ENCODE measurements at regions not wholly inside any gene's neighbourhood (a gene's known extent, or its start where the extent isn't known, plus 50 kb on each side); places are given as distances from the start of the nearest gene placed in this dataset.

DNA sequence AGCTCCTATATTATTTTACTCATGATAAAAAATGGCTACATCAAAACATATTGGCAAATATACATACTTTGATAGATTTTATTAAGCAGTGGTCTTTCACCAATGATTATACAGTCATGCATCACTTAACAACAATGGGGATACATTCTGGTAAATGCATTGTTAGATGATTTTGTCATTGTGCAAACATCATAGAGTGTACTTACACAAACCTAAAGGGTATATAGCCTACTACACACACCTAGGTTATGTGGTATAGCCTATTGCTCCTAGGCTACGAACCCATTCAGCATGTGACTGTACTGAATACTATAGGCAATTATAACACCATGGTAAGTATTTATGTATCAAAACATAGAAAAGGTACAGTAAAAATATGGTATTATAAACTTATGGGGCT, 98.9 kb upstream of the IL6 start:
- no peak for DNase-seq (ENCODE audit: insufficient read length, low spot score)
- FAIRE-seq, result no peak

DNA sequence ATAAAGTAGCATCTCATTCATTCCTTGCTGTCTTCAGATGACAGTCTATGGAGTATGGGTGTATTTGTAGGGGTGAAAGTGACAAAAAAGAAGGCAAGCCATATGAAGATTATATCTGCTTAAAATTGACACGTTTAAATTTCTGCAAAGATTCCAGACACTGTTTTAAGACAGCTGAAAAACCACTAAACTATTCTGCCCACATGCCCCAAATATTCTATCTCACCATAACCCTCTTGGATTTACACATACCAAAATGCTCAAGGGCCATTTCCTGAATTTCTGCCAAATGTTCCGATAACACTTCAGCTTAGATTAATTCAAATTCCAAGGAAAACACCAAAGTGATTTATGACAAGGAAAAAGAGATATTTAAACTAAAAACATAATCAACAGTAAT, 99.9 kb upstream of the IL6 start:
- no peak for FAIRE-seq

DNA sequence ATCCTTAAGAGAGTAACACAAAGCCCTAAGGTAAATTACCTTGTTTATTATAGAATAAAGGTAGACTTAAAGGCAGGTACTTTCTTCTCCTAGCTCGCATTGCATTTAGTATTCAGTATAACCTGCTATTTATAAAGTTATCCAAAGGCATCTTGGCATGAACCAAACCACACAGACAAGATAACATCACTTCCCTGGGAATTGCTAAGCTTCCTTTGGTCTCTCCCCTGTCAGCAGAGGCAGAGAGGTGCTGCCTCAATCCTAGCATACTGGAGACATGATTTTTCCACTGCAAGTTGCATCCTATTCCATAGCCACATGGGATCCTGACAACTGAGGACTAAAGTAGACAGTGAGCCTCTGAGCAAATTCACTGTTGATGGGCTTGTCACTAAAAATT, 101.7 kb upstream of the IL6 start:
- DNase-seq (ENCODE audit: insufficient read length, low spot score) (no peak), FAIRE-seq (no peak)

More for the DNA sequence above, 99.9 kb upstream of the IL6 start:
- no peak for DNase-seq (ENCODE audit: insufficient read length, low spot score)

DNA sequence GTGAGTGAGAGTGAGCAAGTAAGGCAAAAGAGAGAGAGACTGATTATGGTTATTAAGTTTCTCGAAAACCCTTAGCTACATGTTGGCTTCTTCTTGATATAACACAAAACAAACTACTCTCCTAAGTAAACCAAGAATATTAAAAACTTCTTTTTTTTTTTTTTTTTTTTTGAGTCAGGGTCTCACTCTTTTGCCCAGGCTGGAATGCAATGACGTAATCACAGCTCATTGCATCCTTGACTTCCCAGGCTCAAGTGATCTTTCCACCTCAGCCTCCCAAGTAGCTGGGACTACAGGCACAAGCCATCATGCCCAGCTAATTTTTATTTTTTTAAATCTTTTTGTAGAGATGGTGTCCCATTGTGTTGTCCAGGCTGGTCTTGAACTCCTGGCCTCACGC, 102.2 kb upstream of the IL6 start:
- FAIRE-seq, result no peak

DNA sequence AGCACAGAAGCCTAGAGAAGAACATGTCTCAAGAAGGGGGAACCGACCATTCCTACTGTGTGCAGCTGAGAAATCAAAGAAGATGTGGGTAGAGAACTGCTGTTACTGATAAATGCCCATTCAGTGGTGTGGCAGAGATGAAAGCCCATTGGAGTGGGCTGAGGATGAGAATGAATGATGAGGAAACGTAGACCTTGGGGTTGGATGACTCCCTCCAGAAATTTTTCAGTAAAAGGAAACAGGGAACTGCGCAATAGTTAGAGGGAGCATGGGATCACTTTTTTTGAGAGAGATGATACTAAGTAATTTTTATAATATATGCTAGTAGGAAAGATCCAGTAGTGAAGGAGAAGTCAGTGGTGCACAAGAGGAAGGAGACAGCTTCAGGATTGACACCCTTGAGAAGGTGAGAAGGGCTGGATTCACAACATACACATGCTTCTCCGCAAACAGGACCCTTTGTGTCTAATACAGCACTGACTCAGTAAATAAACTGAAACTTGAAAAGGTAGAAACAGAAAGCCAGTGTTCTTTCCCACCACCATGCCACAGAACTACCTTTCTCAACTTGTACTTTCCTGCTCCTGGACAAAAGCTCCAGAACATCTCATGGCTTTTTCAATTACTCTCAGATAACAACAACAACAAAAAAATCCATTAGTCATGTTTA, 104.7 kb upstream of the IL6 start:
- FAIRE-seq (peak; percentile 11), DNase-seq (ENCODE audit: insufficient read length, low spot score) (no peak)

More for the DNA sequence above, 102.2 kb upstream of the IL6 start:
- DNase-seq (ENCODE audit: insufficient read length, low spot score), result no peak

DNA sequence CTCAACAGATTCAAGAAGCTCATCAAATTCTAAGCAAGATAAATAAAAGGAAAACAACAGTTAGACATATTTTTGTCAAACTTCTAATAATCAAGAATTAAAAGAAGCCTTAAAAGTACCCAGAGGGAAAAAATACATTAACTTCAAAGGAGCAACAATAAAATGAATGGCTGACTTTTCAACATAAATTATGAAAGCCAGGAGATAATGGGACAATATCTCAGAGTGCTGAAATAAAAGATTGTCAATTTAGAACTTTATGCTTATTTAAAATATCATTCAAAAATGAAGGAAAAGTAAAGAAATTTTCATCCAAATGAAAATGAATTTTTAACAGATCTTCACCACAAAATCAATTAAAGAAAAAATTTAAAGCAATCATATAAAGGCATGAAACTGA, 108.5 kb upstream of the IL6 start:
- DNase-seq (ENCODE audit: insufficient read length, low spot score) (no peak), FAIRE-seq (no peak)

DNA sequence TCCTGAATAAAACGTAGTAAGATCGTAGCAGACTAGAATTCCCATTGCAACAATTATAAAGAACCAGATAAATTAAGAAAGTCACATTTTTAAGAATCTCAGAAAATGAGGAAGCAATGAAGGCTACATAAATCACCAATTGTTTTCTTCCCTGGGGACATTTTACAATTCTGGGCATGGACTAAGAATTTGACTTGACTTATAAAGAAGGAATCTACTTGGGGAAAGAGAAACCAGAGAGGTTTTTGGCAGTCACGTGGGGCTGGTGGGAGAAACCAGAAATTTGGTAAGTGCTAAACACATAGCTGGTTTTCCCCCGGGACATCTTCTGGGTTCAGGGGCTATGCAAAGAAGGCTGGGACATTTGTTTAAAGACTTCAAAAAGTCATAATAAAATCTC, 109.8 kb upstream of the IL6 start:
- FAIRE-seq (no peak), DNase-seq (ENCODE audit: insufficient read length, low spot score) (no peak)

DNA sequence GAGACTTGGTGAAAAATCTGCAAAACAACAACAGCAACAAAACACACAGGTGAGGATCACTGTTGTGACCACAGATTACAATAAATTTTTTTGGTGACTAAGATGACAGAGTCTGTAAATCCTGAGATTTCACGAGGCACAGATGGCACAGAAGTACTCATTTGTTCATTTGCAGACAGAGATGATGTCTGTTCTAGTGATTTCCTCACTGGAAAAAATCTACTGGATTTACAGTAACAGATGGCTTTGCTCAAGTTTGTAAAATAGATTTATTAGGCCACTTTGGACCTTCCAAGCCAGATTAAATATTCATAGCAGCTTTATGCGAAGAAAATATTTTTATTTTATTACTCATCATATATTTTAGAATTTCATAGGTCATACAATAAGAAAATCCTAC, 113.5 kb upstream of the IL6 start:
- DNase-seq (ENCODE audit: insufficient read length, low spot score) (no peak), FAIRE-seq (no peak)

DNA sequence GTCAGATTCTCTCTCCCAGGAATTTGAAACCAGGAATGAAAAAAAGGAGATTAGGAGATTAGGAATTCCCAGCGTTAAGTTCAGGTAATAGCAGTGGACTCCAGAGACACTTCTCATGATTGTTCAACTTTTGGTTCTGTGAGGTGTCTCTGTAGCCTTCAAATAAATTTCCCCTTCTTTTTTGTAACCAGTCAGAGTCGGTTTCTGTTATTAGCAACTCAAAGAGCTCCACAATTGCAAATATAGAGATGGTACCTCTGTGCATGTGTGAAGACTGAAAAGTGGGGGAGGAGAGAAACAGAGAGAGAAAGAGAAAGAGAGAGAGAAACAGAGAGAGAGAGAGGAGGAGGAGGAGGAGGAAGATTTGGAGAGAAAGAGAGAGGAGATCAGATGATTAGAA, 112.8 kb upstream of the STEAP1B start:
- FAIRE-seq (no peak), DNase-seq (ENCODE audit: insufficient read length, low spot score) (no peak)

DNA sequence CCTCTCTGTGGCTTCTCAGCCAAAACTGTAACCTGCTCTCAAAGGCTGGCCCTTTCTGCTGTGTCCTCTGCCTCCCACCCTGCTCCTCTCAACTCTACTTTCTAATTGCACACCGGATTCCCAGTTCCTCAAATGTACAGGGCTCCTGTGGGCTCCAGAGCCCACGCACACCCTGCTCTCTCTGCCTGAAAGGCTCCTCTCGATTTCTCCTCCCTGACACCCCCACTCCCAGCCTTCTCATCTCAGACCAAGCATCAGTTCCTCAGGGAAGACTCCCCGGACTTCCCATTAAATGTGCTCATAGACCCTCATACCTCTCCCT, 111.7 kb upstream of the STEAP1B start:
- FAIRE-seq, result no peak
- no peak for DNase-seq (ENCODE audit: insufficient read length, low spot score)

DNA sequence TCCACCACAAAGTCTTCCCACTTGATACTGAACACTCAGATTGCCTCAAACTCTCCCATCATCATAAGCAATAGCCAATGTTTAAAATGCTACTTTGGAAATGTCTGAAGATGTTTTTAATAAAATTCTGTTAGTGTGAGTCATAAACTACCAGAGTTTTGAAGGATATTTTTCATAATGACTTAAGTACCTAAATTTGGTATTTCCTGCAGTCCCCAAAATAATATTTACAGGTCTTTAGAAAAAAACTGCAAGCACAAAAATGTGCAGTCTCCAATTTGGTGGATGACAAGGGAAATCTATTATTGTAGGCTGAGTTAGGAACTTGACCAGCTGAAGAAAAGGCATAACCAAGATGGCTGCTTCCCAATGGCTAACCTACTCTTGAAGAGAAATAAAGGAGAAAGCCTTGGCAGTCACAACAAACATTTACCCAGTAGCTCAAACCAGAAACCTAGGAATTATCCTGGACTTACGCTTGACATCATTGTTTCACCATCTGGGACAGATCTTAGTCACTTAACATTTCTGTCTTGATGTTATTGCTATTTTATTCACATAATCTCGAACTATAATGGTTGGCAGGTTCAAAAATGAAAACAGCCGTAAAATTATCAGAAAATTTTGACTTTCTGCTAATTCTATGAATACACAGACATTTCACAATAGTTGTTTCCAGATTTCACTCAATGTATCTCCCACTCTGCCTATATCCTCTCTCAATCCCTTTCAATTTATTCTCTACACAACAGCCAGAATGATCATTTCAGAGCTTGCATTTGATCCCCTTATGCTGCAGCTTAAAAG, 111.2 kb upstream of the STEAP1B start:
- no peak for DNase-seq (ENCODE audit: insufficient read length, low spot score)

DNA sequence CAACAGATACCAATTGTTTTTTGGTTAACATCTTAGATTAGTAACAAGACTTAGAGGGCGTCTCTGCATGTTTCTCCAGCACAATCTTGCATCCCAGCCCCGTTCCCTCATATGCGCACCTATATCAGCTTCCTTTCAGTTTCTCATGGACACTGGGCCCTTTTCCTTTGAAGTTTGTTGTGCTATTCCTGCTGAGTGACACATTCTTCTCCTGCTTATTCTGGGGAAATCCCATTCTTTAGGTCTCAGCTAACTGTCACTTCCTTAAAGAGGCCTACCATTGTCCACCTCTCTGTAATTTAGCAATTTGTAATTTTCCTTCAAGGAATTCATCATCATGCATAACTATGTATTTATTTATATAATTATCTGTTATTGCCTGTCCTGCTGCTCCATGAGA, 110.3 kb upstream of the STEAP1B start:
- FAIRE-seq (no peak), DNase-seq (ENCODE audit: insufficient read length, low spot score) (no peak)

More for the DNA sequence above, 111.2 kb upstream of the STEAP1B start:
- FAIRE-seq, result no peak

DNA sequence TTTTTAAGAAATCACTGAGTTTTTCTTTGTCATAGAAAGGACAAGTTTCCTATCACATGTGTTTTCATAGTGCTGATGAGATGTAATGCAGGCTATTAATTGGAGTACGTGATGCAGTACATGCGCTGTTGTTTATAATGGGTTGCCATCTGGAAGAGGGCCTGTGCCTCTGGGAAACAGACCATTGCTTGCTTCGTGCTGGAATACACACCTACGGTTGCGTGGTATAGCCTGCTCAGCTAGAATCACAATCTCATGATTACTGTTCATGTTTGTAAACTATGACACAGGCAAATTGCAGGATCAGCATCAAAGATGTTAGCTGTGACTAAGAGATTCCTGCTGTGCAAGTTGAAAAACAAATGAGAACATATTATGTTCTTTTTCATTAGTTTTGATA, 107.2 kb upstream of the STEAP1B start:
- no peak for DNase-seq (ENCODE audit: insufficient read length, low spot score)
- no peak for FAIRE-seq

DNA sequence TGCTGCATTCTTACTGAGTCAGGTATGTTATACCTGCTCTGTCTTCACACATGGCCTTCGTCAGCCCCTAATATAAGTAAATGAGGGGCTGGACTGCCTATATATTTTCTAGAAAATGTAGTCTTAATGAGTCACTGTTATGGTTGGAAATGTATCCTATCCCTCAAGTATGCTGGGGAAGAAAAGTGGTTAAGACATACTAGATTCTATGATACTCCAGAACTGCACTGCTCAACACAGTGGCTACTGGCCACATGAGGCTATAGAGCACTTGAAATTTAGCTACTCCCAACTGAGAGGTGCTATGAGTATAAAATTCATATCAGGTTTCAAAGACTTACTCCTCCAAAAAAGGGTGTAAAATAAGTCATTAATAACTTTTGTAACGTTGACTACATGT, 104.3 kb upstream of the STEAP1B start:
- DNase-seq (ENCODE audit: insufficient read length, low spot score) (no peak), FAIRE-seq (no peak)

DNA sequence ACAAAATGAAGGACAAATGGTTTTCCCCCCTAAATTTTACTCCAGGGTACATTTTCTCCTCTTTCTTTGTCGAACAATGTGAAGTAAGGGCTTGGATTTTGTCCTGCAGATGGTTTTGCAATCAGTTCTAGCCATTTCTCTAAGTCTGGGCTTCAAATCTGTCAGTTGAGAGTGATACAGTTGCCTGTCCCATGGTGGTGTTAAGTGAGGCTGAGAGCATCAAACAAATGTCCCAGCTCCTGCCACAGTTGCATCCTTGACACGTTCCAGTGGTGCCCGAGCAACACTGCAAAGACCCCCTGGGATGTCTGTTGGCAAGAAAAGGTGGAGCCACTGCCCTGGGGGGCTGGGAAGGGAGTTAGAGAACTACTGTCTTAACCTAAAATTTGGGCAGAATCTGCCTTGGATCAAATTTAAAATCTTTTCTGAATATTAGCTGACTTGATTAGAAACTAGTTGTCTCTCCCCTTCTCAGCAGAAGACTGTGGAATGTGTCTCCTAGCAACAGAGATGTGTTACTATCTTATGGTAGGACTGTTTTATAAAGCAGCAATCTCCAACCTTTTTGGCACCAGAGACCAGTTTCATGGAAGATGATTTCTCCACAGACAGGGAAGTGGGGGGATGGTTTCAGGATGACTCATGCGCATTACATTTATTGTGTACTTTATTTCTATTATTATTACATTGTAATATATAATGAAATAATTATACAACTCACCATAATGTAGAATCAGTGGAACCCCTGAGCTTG, 102.0 kb upstream of the STEAP1B start:
- FAIRE-seq, result no peak
- DNase-seq (ENCODE audit: insufficient read length, low spot score), result no peak

DNA sequence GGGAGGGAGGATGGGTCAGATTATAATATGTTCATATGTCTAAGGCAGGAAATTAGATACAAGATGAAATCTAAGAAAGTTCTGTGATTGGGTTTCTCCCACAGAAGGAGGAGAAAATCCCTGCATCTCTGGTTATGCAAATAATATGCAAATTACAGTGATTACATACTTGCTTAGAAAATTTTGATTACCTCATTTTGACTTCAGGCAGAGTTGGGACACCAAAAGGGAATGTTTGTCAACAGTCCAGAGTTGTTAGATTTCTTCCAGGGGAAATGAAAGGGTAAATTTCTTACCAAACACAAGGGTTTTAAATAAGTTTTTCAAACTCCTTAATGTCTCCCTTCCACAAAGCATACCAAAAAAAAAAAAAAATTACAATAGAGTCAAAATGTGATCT, 101.4 kb upstream of the STEAP1B start:
- no peak for FAIRE-seq
- no peak for DNase-seq (ENCODE audit: insufficient read length, low spot score)

DNA sequence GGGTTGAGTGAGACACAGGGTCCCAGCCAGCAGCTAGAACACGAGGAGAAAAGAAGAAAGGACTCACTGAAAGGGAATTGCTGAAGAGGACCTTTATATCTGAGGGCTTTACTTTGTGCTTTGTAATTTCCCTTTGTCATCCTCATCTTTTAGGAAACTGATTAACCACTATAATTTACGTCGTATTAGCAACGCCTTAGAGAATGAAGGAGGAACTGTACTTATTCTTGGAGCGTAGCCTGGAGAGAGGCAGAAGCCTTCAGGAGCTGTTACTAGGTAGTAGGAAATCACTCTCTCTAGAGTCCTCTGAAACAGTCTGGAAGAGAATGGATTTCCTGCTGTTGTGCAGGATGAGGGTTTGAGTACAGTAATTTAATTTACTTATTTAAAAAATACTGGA, 101.0 kb upstream of the STEAP1B start:
- FAIRE-seq (no peak), DNase-seq (ENCODE audit: insufficient read length, low spot score) (no peak)

DNA sequence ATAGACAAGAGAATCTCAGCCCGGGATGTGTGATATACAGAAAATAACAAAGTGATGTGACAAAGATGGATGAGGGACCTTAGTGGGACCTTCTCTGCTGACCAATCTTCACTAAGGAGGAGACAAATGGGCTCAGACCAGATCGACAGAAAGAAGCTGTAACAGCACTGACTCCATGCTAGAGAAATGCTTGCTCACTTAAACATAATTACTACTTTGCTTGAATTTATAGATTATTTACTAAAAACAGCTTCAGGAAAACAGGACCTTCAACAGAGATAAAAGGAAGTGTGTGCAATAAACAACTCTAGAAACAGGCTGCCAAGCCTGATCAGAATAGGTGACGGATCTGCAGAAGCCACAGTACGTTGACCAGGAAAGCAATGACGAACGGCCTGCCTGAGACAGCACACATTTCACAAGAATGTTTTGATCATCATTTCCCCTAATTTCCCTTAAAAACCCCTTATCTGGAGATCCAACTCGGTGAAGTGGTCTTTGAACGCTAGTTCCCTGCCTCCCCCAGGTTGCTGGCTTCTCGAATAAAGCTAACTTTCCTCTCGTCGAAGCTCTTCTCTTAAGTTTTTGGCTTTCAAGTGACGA, 98.4 kb upstream of the STEAP1B start:
- DNase-seq (ENCODE audit: insufficient read length, low spot score) (no peak), FAIRE-seq (no peak)

DNA sequence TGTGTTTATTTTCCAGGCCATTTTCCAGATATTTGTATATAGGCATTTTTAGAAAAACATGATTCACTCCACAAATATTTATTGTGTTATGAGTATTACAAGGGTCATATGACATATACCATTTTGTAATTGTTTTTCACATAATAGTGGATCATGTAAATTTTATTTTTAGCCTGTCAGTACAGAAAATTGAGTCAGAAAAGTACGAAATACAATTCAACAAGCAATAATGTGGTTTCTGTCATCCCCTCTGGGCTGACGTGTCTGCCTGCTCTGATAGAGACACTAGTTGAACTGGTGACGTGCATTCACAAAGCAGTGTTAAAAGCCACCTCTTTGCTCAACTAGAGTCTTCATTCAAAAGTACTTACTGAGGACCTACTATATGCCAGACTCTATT, 97.9 kb upstream of the STEAP1B start:
- FAIRE-seq (no peak), DNase-seq (ENCODE audit: insufficient read length, low spot score) (no peak)

DNA sequence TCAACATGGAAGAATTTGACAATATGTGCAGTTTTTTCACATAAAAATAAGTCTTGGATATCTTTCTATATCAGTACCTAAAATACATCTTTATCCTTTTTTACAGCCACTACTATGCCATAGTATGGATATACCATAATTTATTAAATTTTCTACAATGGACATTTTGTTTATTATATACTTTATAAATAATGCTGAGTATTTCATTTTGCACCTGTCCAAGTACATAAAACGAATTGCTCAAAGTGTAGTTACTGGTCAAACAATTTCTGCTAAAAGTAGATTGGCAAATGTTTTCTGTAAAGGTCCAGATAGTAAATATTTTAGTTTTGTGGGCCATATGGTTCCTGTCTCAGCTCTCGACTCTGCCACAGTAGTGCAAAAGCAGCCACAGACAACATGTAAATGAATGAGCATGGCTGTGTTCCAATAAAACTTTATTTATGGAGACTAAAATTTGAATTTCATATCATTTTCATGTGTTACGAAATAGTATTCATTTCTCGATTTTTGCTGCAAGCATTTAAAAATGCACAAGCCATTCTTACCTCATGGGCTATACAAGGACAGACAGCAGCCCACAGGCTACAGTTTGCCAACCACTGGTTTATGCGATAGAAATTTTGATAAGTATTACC, 96.9 kb upstream of the STEAP1B start:
- no peak for DNase-seq (ENCODE audit: insufficient read length, low spot score)
- FAIRE-seq, result no peak

DNA sequence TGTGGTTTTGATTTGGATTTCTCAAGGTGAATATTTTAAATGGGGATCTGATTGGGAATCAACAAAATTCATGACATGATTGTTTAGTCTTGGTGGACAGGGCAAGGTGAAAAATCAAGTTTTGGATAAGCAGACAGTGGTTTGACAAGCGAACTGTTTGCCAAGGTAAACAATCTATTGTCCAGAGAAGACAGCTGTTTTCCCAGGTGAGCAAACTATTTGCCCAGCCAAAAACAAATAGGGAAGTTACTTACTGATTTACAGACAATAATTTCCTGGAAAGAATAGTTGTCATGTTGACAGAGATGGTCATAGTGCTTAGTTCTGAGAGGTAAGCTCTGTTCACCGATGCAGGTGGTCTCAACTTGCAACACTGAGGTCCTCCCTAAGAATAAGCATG, 94.0 kb upstream of the STEAP1B start:
- DNase-seq (ENCODE audit: insufficient read length, low spot score) (no peak), FAIRE-seq (no peak)

All from GM19239 (cell line).